GM12878 (cell line): ENCODE measurements at regions not wholly inside any gene's neighbourhood (a gene's known extent, or its start where the extent isn't known, plus 50 kb on each side); places are given as distances from the start of the nearest gene placed in this dataset.

Source experiments
- ATF3 ChIP-seq: IDR thresholded peaks from 2 replicates; pipeline ENCODE4 v1.6.1; 2011; ENCODE audit warnings: low read depth, mild to moderate bottlenecking, low read length, moderate library complexity, borderline replicate concordance; ENCODE audit errors: extremely low read depth
- IKZF2 ChIP-seq, 2 experiments: fragments of 450-650 bp; IDR thresholded peaks; 2 replicates each; pipeline ENCODE4 v1.6.1; 2017; ENCODE audit warnings: mild to moderate bottlenecking in 2 of 2, moderate library complexity in 2 of 2
- IRF4 ChIP-seq: IDR thresholded peaks from 2 replicates; pipeline ENCODE4 v1.6.1; 2011; ENCODE audit warnings: low read depth, low read length
- MAX ChIP-seq: IDR thresholded peaks from 2 replicates; pipeline ENCODE4 v1.6.1; 2012; ENCODE audit warnings: low read depth, low read length, improper control_type of control experiment
- MYC ChIP-seq: IDR thresholded peaks from 2 replicates; pipeline ENCODE4 v1.6.1; 2011; ENCODE audit warnings: mild to moderate bottlenecking, low read length, moderate library complexity, inconsistent platforms; ENCODE audit not compliant: insufficient read depth, insufficient replicate concordance, insufficient read length, severe bottlenecking
- NFYB ChIP-seq: IDR thresholded peaks from 2 replicates; pipeline ENCODE4 v1.6.1; 2011; ENCODE audit warnings: low read depth, mild to moderate bottlenecking, low read length, improper control_type of control experiment, moderate library complexity; ENCODE audit not compliant: insufficient read depth
- RAD21 ChIP-seq: IDR thresholded peaks from 2 replicates; pipeline ENCODE4 v1.6.1; 2011; ENCODE audit warnings: mild to moderate bottlenecking, low read depth, low read length, moderate library complexity; ENCODE audit not compliant: insufficient read depth
- SPI1 ChIP-seq: IDR thresholded peaks from 2 replicates; pipeline ENCODE4 v1.6.1; 2011; ENCODE audit warnings: low read depth, mild to moderate bottlenecking, low read length, moderate library complexity, borderline replicate concordance; ENCODE audit not compliant: insufficient read depth
- TCF7 ChIP-seq: IDR thresholded peaks from 2 replicates; pipeline ENCODE4 v1.6.1; 2014; ENCODE audit warnings: antibody characterized with exemption, borderline replicate concordance
- ZNF24 ChIP-seq: fragments of 450-650 bp; IDR thresholded peaks from 2 replicates; pipeline ENCODE4 v1.6.1; 2017; ENCODE audit warnings: antibody characterized with exemption, mild to moderate bottlenecking
- ZNF687 ChIP-seq: fragments of 450-650 bp; IDR thresholded peaks from 2 replicates; pipeline ENCODE4 v1.6.1; 2017; ENCODE audit warnings: mild to moderate bottlenecking, moderate library complexity
- TF ChIP-seq, protein P1 (sequence below), 3 experiments: IDR thresholded peaks in 2 of 3; conservative IDR thresholded peaks in 1 of 3; 2 replicates each; pipeline ENCODE4 v1.5.1; 2011; ENCODE audit warnings: low read depth in 3 of 3, low read length in 3 of 3, mild to moderate bottlenecking in 3 of 3, control low read depth in 2 of 3, moderate library complexity in 2 of 3, inconsistent platforms in 1 of 3, mixed read lengths in 1 of 3; ENCODE audit not compliant: control insufficient read depth in 2 of 3, insufficient read depth in 1 of 3; ENCODE audit errors: extremely low read depth in 1 of 3
- TF ChIP-seq, protein P2 (sequence below): IDR thresholded peaks from 2 replicates; pipeline ENCODE4 v1.6.1; 2012; ENCODE audit warnings: improper control_type of control experiment, low read depth, low read length; ENCODE audit not compliant: insufficient replicate concordance
- TF ChIP-seq, protein P3 (sequence below): IDR thresholded peaks from 2 replicates; pipeline ENCODE4 v1.6.1; 2012; ENCODE audit warnings: mild to moderate bottlenecking, low read depth, low read length

- no peak for TF ChIP-seq IRF4
- TF ChIP-seq, protein P1, sequence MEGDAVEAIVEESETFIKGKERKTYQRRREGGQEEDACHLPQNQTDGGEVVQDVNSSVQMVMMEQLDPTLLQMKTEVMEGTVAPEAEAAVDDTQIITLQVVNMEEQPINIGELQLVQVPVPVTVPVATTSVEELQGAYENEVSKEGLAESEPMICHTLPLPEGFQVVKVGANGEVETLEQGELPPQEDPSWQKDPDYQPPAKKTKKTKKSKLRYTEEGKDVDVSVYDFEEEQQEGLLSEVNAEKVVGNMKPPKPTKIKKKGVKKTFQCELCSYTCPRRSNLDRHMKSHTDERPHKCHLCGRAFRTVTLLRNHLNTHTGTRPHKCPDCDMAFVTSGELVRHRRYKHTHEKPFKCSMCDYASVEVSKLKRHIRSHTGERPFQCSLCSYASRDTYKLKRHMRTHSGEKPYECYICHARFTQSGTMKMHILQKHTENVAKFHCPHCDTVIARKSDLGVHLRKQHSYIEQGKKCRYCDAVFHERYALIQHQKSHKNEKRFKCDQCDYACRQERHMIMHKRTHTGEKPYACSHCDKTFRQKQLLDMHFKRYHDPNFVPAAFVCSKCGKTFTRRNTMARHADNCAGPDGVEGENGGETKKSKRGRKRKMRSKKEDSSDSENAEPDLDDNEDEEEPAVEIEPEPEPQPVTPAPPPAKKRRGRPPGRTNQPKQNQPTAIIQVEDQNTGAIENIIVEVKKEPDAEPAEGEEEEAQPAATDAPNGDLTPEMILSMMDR (IDR thresholded peaks at IDR 0.05 in 2 of 3, conservative IDR thresholded peaks at IDR 0.05 in 1 of 3; ENCODE audit: control insufficient read depth in 2 of 3, extremely low read depth in 1 of 3, insufficient read depth in 1 of 3, low read depth in 3 of 3, low read length in 3 of 3): no peak
- TF ChIP-seq, protein P2, sequence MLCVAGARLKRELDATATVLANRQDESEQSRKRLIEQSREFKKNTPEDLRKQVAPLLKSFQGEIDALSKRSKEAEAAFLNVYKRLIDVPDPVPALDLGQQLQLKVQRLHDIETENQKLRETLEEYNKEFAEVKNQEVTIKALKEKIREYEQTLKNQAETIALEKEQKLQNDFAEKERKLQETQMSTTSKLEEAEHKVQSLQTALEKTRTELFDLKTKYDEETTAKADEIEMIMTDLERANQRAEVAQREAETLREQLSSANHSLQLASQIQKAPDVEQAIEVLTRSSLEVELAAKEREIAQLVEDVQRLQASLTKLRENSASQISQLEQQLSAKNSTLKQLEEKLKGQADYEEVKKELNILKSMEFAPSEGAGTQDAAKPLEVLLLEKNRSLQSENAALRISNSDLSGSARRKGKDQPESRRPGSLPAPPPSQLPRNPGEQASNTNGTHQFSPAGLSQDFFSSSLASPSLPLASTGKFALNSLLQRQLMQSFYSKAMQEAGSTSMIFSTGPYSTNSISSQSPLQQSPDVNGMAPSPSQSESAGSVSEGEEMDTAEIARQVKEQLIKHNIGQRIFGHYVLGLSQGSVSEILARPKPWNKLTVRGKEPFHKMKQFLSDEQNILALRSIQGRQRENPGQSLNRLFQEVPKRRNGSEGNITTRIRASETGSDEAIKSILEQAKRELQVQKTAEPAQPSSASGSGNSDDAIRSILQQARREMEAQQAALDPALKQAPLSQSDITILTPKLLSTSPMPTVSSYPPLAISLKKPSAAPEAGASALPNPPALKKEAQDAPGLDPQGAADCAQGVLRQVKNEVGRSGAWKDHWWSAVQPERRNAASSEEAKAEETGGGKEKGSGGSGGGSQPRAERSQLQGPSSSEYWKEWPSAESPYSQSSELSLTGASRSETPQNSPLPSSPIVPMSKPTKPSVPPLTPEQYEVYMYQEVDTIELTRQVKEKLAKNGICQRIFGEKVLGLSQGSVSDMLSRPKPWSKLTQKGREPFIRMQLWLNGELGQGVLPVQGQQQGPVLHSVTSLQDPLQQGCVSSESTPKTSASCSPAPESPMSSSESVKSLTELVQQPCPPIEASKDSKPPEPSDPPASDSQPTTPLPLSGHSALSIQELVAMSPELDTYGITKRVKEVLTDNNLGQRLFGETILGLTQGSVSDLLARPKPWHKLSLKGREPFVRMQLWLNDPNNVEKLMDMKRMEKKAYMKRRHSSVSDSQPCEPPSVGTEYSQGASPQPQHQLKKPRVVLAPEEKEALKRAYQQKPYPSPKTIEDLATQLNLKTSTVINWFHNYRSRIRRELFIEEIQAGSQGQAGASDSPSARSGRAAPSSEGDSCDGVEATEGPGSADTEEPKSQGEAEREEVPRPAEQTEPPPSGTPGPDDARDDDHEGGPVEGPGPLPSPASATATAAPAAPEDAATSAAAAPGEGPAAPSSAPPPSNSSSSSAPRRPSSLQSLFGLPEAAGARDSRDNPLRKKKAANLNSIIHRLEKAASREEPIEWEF: no peak
- TF ChIP-seq, protein P3, sequence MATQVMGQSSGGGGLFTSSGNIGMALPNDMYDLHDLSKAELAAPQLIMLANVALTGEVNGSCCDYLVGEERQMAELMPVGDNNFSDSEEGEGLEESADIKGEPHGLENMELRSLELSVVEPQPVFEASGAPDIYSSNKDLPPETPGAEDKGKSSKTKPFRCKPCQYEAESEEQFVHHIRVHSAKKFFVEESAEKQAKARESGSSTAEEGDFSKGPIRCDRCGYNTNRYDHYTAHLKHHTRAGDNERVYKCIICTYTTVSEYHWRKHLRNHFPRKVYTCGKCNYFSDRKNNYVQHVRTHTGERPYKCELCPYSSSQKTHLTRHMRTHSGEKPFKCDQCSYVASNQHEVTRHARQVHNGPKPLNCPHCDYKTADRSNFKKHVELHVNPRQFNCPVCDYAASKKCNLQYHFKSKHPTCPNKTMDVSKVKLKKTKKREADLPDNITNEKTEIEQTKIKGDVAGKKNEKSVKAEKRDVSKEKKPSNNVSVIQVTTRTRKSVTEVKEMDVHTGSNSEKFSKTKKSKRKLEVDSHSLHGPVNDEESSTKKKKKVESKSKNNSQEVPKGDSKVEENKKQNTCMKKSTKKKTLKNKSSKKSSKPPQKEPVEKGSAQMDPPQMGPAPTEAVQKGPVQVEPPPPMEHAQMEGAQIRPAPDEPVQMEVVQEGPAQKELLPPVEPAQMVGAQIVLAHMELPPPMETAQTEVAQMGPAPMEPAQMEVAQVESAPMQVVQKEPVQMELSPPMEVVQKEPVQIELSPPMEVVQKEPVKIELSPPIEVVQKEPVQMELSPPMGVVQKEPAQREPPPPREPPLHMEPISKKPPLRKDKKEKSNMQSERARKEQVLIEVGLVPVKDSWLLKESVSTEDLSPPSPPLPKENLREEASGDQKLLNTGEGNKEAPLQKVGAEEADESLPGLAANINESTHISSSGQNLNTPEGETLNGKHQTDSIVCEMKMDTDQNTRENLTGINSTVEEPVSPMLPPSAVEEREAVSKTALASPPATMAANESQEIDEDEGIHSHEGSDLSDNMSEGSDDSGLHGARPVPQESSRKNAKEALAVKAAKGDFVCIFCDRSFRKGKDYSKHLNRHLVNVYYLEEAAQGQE: no peak
- no peak for TF ChIP-seq IKZF2 (IDR thresholded peaks at IDR 0.05)
- no peak for TF ChIP-seq SPI1
- no peak for TF ChIP-seq MAX
- TF ChIP-seq MYC: no peak
- TF ChIP-seq TCF7: no peak
- TF ChIP-seq ATF3: no peak
- TF ChIP-seq NFYB: no peak
- TF ChIP-seq RAD21: no peak
- TF ChIP-seq ZNF24: no peak
- no peak for TF ChIP-seq ZNF687
These were observed 90.8 kb upstream of the CLDN5 start for GRCh38 chr22:19615001-19615461.
